Endothelial cell of umbilical vein (primary cell): ENCODE measurements at regions not wholly inside any gene's neighbourhood (a gene's known extent, or its start where the extent isn't known, plus 50 kb on each side); places are given as distances from the start of the nearest gene placed in this dataset.

ENCODE experiments used
- BruUV-seq: library from RNA; stranded (reverse); fragments of 400-500 nt; replicated peaks from 2 replicates; lab custom pipeline; 2021; lab: Mats Ljungman, UMichigan
- CTCF ChIA-PET: fragments of 300-600, 350-600 bp; sonication (Branson Sonifier 250); formaldehyde crosslinking; loops from one replicate; lab custom pipeline; 2021; ENCODE audit warnings: antibody characterized with exemption, inconsistent platforms; lab: Charles Lee
- POLR2A ChIA-PET: fragments of 300-600, 350-600 bp; sonication (Branson Sonifier 250); formaldehyde crosslinking; loops from one replicate; lab custom pipeline; 2021; ENCODE audit warnings: antibody characterized with exemption, inconsistent platforms; lab: Charles Lee
- DNase-seq: peaks from one replicate; pipeline ENCODE4 v3.0.0-alpha.2; 2011; ENCODE audit warnings: low read depth, low spot score
- FAIRE-seq: peaks from 2 replicates; lab custom pipeline; 2011; peaks lifted over from hg19 to GRCh38; lab: Jason Lieb, UNC
- H2AFZ ChIP-seq: 2 replicates; pipeline ENCODE4 v1.6.0; 2012; ENCODE audit warnings: low read depth, low read length, control low read depth, inconsistent platforms
- H3K27ac ChIP-seq: 2 replicates; pipeline ENCODE4 v1.5.1; 2011; ENCODE audit warnings: low read depth, mild to moderate bottlenecking, control low read depth, low read length, moderate library complexity; ENCODE audit not compliant: insufficient read depth
- H3K27me3 ChIP-seq, 2 experiments: 2 replicates each; pipeline versions ENCODE4 v1.6.0 to v1.6.1; 2011; ENCODE audit warnings: low read length in 2 of 2, mixed read lengths in 1 of 2; ENCODE audit not compliant: control insufficient read depth in 2 of 2, insufficient read depth in 2 of 2
- H3K36me3 ChIP-seq, 2 experiments: 2 replicates in 1 of 2; 3 replicates in 1 of 2; pipeline ENCODE4 v1.5.1; 2011; ENCODE audit warnings: low read length in 2 of 2, mild to moderate bottlenecking in 1 of 2, moderate library complexity in 1 of 2; ENCODE audit not compliant: control insufficient read depth in 2 of 2, insufficient read depth in 2 of 2; ENCODE audit errors: extremely low read depth in 1 of 2
- H3K4me1 ChIP-seq: 3 replicates; pipeline ENCODE4 v1.5.1; 2011; ENCODE audit warnings: mild to moderate bottlenecking, low read length; ENCODE audit not compliant: control insufficient read depth, insufficient read depth; ENCODE audit errors: extremely low read depth
- H3K4me2 ChIP-seq: 2 replicates; pipeline ENCODE4 v1.6.1; 2011; ENCODE audit warnings: low read length, control low read depth, mixed read lengths; ENCODE audit not compliant: insufficient read depth
- H3K4me3 ChIP-seq, 3 experiments: fragments of 200-600 bp in 1 of 3; sonication (generic), shearing (Covaris generic) in 1 of 3; replicated peaks in 1 of 3; 2 replicates each; pipeline ENCODE4 v1.5.1; 2011 to 2016; ENCODE audit warnings: control low read depth in 3 of 3, low read length in 3 of 3, mild to moderate bottlenecking in 2 of 3, inconsistent platforms in 1 of 3, low read depth in 1 of 3, moderate library complexity in 1 of 3; ENCODE audit not compliant: insufficient read depth in 1 of 3
- H3K79me2 ChIP-seq: 2 replicates; pipeline ENCODE4 v1.6.0; 2012; ENCODE audit warnings: low read length, inconsistent platforms; ENCODE audit not compliant: control insufficient read depth, insufficient read depth
- H3K9ac ChIP-seq: replicated peaks from 2 replicates; pipeline ENCODE3; 2011; ENCODE audit warnings: low read length, control low read depth; ENCODE audit not compliant: insufficient read depth; ENCODE audit errors: extremely low read depth
- H3K9me1 ChIP-seq: replicated peaks from 3 replicates; pipeline ENCODE4 v1.6.0; 2011; ENCODE audit warnings: mild to moderate bottlenecking, low read length; ENCODE audit not compliant: control insufficient read depth, insufficient read depth; ENCODE audit errors: extremely low read depth
- H3K9me3 ChIP-seq: replicated peaks from 2 replicates; pipeline ENCODE4 v1.5.1; 2012; ENCODE audit warnings: low read length, inconsistent platforms; ENCODE audit not compliant: control insufficient read depth, insufficient read depth
- H4K20me1 ChIP-seq: replicated peaks from 2 replicates; pipeline ENCODE3; 2011; ENCODE audit warnings: mild to moderate bottlenecking, low read length; ENCODE audit not compliant: control insufficient read depth, insufficient read depth; ENCODE audit errors: extremely low read depth
- CTCF ChIP-seq, 2 donors: IDR thresholded peaks; 1 replicate in 1 of 2; 2 replicates in 1 of 2; pipeline ENCODE4 v1.5.1; 2011; ENCODE audit warnings: low read length in 2 of 2, mild to moderate bottlenecking in 2 of 2, moderate library complexity in 2 of 2, control low read depth in 1 of 2, inconsistent platforms in 1 of 2, low read depth in 1 of 2; ENCODE audit not compliant: insufficient read depth in 1 of 2; ENCODE audit errors: extremely low read depth in 1 of 2
- EZH2 ChIP-seq: IDR thresholded peaks from 2 replicates; pipeline ENCODE4 v1.6.1; 2012; ENCODE audit warnings: borderline replicate concordance, low read depth, mild to moderate bottlenecking, moderate library complexity, low read length, inconsistent platforms; ENCODE audit not compliant: severe bottlenecking
- FOS ChIP-seq: IDR thresholded peaks from 2 replicates; pipeline ENCODE4 v1.6.1; 2011; ENCODE audit warnings: mild to moderate bottlenecking, low read length, moderate library complexity, borderline replicate concordance; ENCODE audit not compliant: insufficient read depth
- GATA2 ChIP-seq: IDR thresholded peaks from 2 replicates; pipeline ENCODE4 v1.7.0; 2011; ENCODE audit warnings: low read depth, mild to moderate bottlenecking, moderate library complexity, mixed read lengths, low read length; ENCODE audit not compliant: insufficient read length, insufficient read depth
- JUN ChIP-seq: IDR thresholded peaks from 2 replicates; pipeline ENCODE4 v1.6.1; 2011; ENCODE audit warnings: borderline replicate concordance, low read depth; ENCODE audit not compliant: insufficient read length, insufficient read depth
- MAX ChIP-seq: IDR thresholded peaks from 2 replicates; pipeline ENCODE4 v1.6.1; 2011; ENCODE audit not compliant: insufficient read depth, insufficient read length
- MYC ChIP-seq: IDR thresholded peaks from one replicate; pipeline ENCODE4 v1.6.1; 2011; ENCODE audit warnings: mild to moderate bottlenecking, low read depth, low read length
- POLR2A ChIP-seq: IDR thresholded peaks from 2 replicates; pipeline ENCODE4 v1.6.1; 2012; ENCODE audit warnings: low read depth, mild to moderate bottlenecking, control low read depth, low read length
- POLR2AphosphoS5 ChIP-seq: IDR thresholded peaks from 2 replicates; pipeline ENCODE4 v1.6.1; 2012; ENCODE audit warnings: low read depth, mild to moderate bottlenecking, control low read depth, low read length, moderate library complexity; ENCODE audit not compliant: insufficient read depth
- dilution Hi-C: fragments of 300-500 bp; cut with MboI; formaldehyde crosslinking; loops from one replicate; pipeline ENCODE4 v1.15.0; 2019; ENCODE audit warnings: low sequenced_read_pairs; ENCODE audit not compliant: extremely low pct_ligation_motif_present
- intact Hi-C: fragments of 100-400 bp; cut with micrococcal nuclease; formaldehyde crosslinking; loops from one replicate; pipeline ENCODE4 v1.10.0; 2022

DNA sequence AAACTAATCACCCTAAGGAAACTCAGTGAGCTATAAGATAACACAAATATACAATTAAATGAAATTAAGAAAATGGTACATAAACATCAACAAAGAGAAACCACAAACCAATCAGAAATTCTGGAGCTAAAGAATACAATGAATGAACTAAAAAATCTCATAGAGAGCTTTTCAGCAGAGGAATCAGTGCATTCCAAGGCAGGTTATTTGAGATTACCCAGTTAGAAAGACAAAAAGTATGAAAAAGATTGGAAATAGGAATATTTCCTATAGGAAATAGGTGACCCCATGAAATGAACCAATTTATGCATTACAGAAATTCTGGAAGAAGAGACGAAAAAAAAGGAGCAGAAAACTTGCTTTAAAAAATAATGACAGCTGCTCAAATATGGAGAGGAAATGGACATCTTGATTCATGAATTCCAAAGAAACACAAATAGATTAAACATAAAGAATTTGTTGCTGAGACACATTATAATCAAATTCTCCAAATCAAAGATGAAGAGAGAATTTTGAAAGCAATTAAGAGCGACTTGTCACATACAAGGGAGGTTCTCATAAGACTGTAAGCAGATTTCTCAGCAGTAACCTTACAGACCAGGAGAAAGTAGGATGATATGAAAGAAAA, 90.7 kb downstream of the RERGL start:
- no peak for DNase-seq
- H3K27ac ChIP-seq = no peak overlapping the region
- H4K20me1 ChIP-seq = no peaks in the 10 kb centered on the region
- POLR2A ChIA-PET = no interaction called here
- no peaks in the 10 kb centered on the region for H3K79me2 ChIP-seq
- H3K4me3 ChIP-seq = no peak overlapping the region
- TF ChIP-seq CTCF (IDR thresholded peaks at IDR 0.05; ENCODE audit: extremely low read depth in 1 of 2, insufficient read depth in 1 of 2, low read depth in 1 of 2, low read length in 2 of 2) (no peak), MAX (no peak), EZH2 (no peak), POLR2AphosphoS5 (no peak), JUN (no peak), POLR2A (no peak), GATA2 (no peak), FOS (no peak), MYC (no peak)
- no peaks in the 10 kb centered on the region for H3K36me3 ChIP-seq
- no peaks in the 10 kb centered on the region for H3K4me1 ChIP-seq
- no peak for FAIRE-seq
- no peak overlapping the region for H2AFZ ChIP-seq
- H3K4me2 ChIP-seq = no peak overlapping the region
- intact Hi-C loops = no loop called here
- dilution Hi-C loops = no loop called here
- no peak overlapping the region for H3K9ac ChIP-seq
- CTCF ChIA-PET = no interaction called here
- H3K9me3 ChIP-seq = no peaks in the 10 kb centered on the region
- no peaks in the 10 kb centered on the region for H3K27me3 ChIP-seq
- no peaks in the 10 kb centered on the region for H3K9me1 ChIP-seq
- BruUV-seq = no TSS peak
